Left lung (tissue), 4 donors: ENCODE measurements at regions not wholly inside any gene's neighbourhood (a gene's known extent, or its start where the extent isn't known, plus 50 kb on each side); places are given as distances from the start of the nearest gene placed in this dataset.

Experiments
- ATAC-seq: fragments of 200-7000 bp; cut with Tn5 transposase; one replicate; pipeline ENCODE4 v1.9.1; 2020; ENCODE audit warnings: moderate library complexity
- DNase-seq, 4 donors: peaks; one replicate each; pipeline ENCODE4 v3.0.0-alpha.2; 2013 to 2020
- H3K27ac ChIP-seq, 2 donors: fragments of 200-600 bp; sonication (generic) in 1 of 2; one replicate each; pipeline versions ENCODE4 v1.5.0 to v1.8.0; 2020 to 2021
- H3K27me3 ChIP-seq, 2 donors: fragments of 200-600 bp; sonication (generic) in 1 of 2; one replicate each; pipeline versions ENCODE4 v1.5.0 to v1.8.0; 2020 to 2021
- H3K36me3 ChIP-seq, 2 donors: fragments of 200-600 bp; sonication (generic) in 1 of 2; one replicate each; pipeline versions ENCODE4 v1.5.0 to v1.8.0; 2020 to 2021
- H3K4me1 ChIP-seq, 2 donors: fragments of 200-600 bp; one replicate each; pipeline ENCODE4 v1.8.0; 2021
- H3K4me3 ChIP-seq, 2 donors: fragments of 200-600 bp; sonication (generic) in 1 of 2; one replicate each; pipeline versions ENCODE4 v1.5.0 to v1.8.0; 2020 to 2021; ENCODE audit warnings: mild to moderate bottlenecking in 1 of 2
- H3K9me3 ChIP-seq, 2 donors: fragments of 200-600 bp; sonication (generic) in 1 of 2; one replicate each; pipeline versions ENCODE4 v1.5.0 to v1.8.0; 2020 to 2021
- intact Hi-C, 2 donors: fragments of 100-400 bp; cut with DNase I; formaldehyde crosslinking; loops; one replicate each; pipeline versions ENCODE4 v1.11.2 to v1.14.2; 2022
- TF ChIP-seq, protein P1 (sequence below), 2 donors: fragments of 200-600 bp; sonication (generic) in 1 of 2; IDR thresholded peaks; one replicate each; pipeline versions ENCODE4 v1.5.0 to v1.8.0; 2021; ENCODE audit warnings: antibody characterized with exemption in 2 of 2
- donor health status: DM: no; HTN: yes; CAD: no.
- donor health status: DM: no; HTN: no; CAD: no.

DNA sequence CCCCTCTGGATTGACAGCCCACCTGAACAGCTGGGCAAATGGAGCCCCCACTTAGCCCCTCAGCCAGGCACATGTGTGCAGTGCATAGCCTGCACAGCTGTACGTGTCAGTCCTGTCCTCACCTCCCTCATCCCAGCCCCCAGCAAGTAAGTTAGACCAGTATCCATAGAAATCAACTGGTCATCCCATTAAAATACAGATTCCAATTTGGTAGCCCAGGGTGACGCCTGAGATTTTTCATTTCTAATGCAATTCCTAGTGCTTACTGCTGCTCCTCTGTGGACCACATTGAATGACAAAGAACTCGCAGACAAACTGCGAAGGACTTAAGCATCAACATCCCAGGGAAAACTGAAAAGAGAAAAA lies 99.0 kb upstream of the GJB5 start:
- no peak overlapping the region for H3K27ac ChIP-seq
- no peaks in the 10 kb centered on the region for H3K36me3 ChIP-seq
- intact Hi-C loops = no loop called here
- H3K4me1 ChIP-seq = no peaks in the 10 kb centered on the region
- DNase-seq = no peak
- no peak overlapping the region for H3K4me3 ChIP-seq
- H3K27me3 ChIP-seq = peaks cover 0 to 32% of the 10 kb centered on the region in 2 donors
- TF ChIP-seq, protein P1, sequence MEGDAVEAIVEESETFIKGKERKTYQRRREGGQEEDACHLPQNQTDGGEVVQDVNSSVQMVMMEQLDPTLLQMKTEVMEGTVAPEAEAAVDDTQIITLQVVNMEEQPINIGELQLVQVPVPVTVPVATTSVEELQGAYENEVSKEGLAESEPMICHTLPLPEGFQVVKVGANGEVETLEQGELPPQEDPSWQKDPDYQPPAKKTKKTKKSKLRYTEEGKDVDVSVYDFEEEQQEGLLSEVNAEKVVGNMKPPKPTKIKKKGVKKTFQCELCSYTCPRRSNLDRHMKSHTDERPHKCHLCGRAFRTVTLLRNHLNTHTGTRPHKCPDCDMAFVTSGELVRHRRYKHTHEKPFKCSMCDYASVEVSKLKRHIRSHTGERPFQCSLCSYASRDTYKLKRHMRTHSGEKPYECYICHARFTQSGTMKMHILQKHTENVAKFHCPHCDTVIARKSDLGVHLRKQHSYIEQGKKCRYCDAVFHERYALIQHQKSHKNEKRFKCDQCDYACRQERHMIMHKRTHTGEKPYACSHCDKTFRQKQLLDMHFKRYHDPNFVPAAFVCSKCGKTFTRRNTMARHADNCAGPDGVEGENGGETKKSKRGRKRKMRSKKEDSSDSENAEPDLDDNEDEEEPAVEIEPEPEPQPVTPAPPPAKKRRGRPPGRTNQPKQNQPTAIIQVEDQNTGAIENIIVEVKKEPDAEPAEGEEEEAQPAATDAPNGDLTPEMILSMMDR (IDR thresholded peaks at IDR 0.05) = no peak
- no peaks in the 10 kb centered on the region for H3K9me3 ChIP-seq
- no peak for ATAC-seq

DNA sequence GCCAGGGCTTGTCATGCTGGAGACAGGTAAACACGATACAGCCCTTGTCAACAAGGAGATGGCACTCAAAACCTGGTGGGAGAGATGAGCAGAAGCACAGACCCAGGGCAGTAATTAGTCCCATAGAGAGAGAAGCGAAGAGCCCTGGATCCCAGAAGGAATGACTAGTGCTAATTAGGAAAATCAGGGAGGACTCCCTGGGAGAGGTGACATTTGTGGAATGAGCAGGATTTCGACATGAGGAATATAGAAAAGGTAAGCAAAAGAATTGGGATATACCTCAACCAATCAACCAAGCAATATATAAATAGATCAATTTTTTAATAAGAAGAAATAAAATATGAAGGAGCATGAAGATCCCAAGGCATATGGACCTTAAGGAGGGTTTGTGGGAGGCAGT lies 98.5 kb upstream of the GJB5 start:
- no peak overlapping the region for H3K27ac ChIP-seq
- no peak overlapping the region for H3K4me3 ChIP-seq
- DNase-seq = no peak
- intact Hi-C loops = no loop called here
- H3K36me3 ChIP-seq = no peaks in the 10 kb centered on the region
- peaks cover 0 to 30% of the 10 kb centered on the region in 2 donors for H3K27me3 ChIP-seq
- no peak for ATAC-seq
- H3K9me3 ChIP-seq = no peaks in the 10 kb centered on the region
- TF ChIP-seq, protein P1 (IDR thresholded peaks at IDR 0.05) = no peak
- no peaks in the 10 kb centered on the region for H3K4me1 ChIP-seq

DNA sequence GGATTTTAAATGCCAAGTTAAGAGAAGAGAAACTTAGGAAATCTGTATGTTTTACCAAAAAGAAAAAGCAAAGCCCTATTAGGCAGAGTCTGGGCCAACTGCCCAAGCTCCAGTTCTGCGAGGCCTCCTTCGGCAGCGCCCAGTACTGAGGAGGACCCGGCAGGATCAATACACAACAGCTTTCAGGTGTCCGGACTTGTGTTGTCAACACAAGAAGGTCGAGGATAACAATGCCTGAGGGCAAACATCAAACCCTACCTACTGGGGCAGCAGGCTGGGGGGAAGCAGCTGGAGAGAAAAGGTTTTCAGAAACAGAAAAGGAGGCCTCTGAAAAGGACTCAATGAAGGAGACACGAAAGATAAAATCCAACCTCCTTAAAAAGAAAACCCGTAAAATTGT lies 98.1 kb upstream of the GJB5 start:
- TF ChIP-seq, protein P1 (IDR thresholded peaks at IDR 0.05) = no peak
- ATAC-seq = no peak

DNA sequence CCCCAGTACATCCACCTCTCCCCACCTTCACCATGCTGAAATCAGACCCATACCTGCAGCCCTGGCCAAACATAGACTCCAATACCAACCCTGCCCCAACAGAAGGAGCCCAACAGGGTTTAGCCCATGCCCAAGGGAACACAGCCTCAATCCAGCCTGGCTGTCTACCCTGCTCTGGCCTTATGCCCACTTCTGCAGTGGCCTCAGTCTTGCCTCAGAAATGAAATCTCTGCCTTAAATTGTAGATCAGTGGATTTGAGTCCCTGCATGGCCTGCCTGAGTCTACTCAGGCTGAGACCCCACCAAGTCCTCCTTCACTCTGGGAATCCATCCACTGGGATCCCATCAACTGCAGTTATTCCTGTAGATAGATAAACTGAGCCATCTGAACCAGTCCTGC lies 97.6 kb upstream of the GJB5 start:
- Histone ChIP-seq H3K27ac (no peak overlapping the region), H3K36me3 (no peaks in the 10 kb centered on the region), H3K4me3 (no peak overlapping the region), H3K27me3 (peaks cover 0 to 22% of the 10 kb centered on the region in 2 donors), H3K9me3 (no peaks in the 10 kb centered on the region), H3K4me1 (no peaks in the 10 kb centered on the region)
- TF ChIP-seq, protein P1 (IDR thresholded peaks at IDR 0.05) = no peak
- intact Hi-C loops = no loop called here
- DNase-seq = no peak
- no peak for ATAC-seq

More for the DNA sequence above, 98.1 kb upstream of the GJB5 start:
- H3K4me3 ChIP-seq = no peak overlapping the region
- H3K9me3 ChIP-seq = no peaks in the 10 kb centered on the region
- H3K27me3 ChIP-seq = peaks cover 0 to 26% of the 10 kb centered on the region in 2 donors
- intact Hi-C loops = no loop called here
- H3K36me3 ChIP-seq = no peaks in the 10 kb centered on the region
- no peak overlapping the region for H3K27ac ChIP-seq
- H3K4me1 ChIP-seq = no peaks in the 10 kb centered on the region
- no peak for DNase-seq

DNA sequence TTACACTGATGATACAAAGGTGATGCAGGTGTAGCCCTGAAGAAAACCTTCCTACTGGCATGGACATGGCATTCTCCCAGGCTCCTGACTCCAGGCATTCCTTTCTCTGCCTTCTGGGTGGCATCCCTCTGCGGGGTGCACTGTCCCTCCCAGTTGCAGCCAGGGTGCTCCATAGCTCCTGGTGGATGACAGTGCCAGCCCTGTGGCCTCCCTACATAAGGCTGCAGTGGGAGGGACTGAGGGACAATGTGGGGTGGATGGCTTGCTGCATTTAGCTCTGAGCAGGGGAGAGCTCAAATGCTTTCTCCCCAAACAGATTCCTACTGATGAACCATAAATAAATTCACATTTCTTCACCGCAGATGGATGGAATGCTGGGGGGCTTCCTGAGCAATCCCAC lies 97.0 kb upstream of the GJB5 start:
- H3K4me1 ChIP-seq = no peaks in the 10 kb centered on the region
- no peaks in the 10 kb centered on the region for H3K9me3 ChIP-seq
- peaks cover 0 to 16% of the 10 kb centered on the region in 2 donors for H3K27me3 ChIP-seq
- intact Hi-C loops = no loop called here
- H3K27ac ChIP-seq = no peak overlapping the region
- H3K4me3 ChIP-seq = no peak overlapping the region
- DNase-seq (no peak), ATAC-seq (no peak)
- TF ChIP-seq, protein P1 (IDR thresholded peaks at IDR 0.05) = no peak
- no peaks in the 10 kb centered on the region for H3K36me3 ChIP-seq
